GM18868 (cell line): ENCODE measurements at regions not wholly inside any gene's neighbourhood (a gene's known extent, or its start where the extent isn't known, plus 50 kb on each side); places are given as distances from the start of the nearest gene placed in this dataset.
A peak's percentile ranks its signal among the peaks of the same experiment; 100 is the strongest.
"Not testable (repeated sequence)": the region's sequence is repeated elsewhere in the genome, so short reads cannot be mapped to it uniquely, and the experiment has no call there.

Experiments used
- ATAC-seq: cut with Tn5 transposase; IDR thresholded peaks from one replicate; pipeline ENCODE4 v1.9.1; 2021; ENCODE audit warnings: mild to moderate bottlenecking, moderate library complexity; ENCODE audit not compliant: unreplicated experiment

GRCh38 chr7:19958309-19958896 lies 185.0 kb upstream of the TMEM196 start:
- ATAC-seq = no peak

- no peak for ATAC-seq
Observed at GRCh38 chr7:19957664-19958063, 184.2 kb upstream of the TMEM196 start.

- ATAC-seq = not testable (repeated sequence)
Observed at GRCh38 chr7:19954166-19954565, 180.7 kb upstream of the TMEM196 start.

GRCh38 chr7:19953411-19953810 lies 180.0 kb upstream of the TMEM196 start:
- ATAC-seq = not testable (repeated sequence)

GRCh38 chr7:19948160-19948559 lies 174.7 kb upstream of the TMEM196 start:
- ATAC-seq = no peak

- no peak for ATAC-seq
Observed at GRCh38 chr7:19944363-19945120, 171.1 kb upstream of the TMEM196 start.

- ATAC-seq = no peak
Observed at GRCh38 chr7:19939746-19940145, 166.3 kb upstream of the TMEM196 start.

- no peak for ATAC-seq
Observed at GRCh38 chr7:19932549-19933249, 159.3 kb upstream of the TMEM196 start.

- ATAC-seq = no peak
Observed at GRCh38 chr7:19930851-19931250, 157.4 kb upstream of the TMEM196 start.

GRCh38 chr7:19930051-19930450 lies 156.6 kb upstream of the TMEM196 start:
- no peak for ATAC-seq

- ATAC-seq = peak; percentile 94
Observed at GRCh38 chr7:19928247-19928646, 154.8 kb upstream of the TMEM196 start.

GRCh38 chr7:19920705-19921104 lies 147.3 kb upstream of the TMEM196 start:
- no peak for ATAC-seq

GRCh38 chr7:19920166-19920565 lies 146.7 kb upstream of the TMEM196 start:
- no peak for ATAC-seq

GRCh38 chr7:19919261-19920095 lies 146.1 kb upstream of the TMEM196 start:
- no peak for ATAC-seq

GRCh38 chr7:19916046-19916445 lies 142.6 kb upstream of the TMEM196 start:
- ATAC-seq = no peak

- ATAC-seq = no peak
Observed at GRCh38 chr7:19915596-19915995, 142.2 kb upstream of the TMEM196 start.

- ATAC-seq = no peak
Observed at GRCh38 chr7:19914866-19915265, 141.4 kb upstream of the TMEM196 start.

- no peak for ATAC-seq
Observed at GRCh38 chr7:19900118-19900517, 126.7 kb upstream of the TMEM196 start.

- ATAC-seq = no peak
Observed at GRCh38 chr7:19899529-19899928, 126.1 kb upstream of the TMEM196 start.

- not testable (repeated sequence) for ATAC-seq
Observed at GRCh38 chr7:19882893-19883292, 109.5 kb upstream of the TMEM196 start.

GRCh38 chr7:19872094-19872493 lies 98.7 kb upstream of the TMEM196 start:
- ATAC-seq = no peak
